ENCODE measurements at regions not wholly inside any gene's neighbourhood (a gene's known extent, or its start where the extent isn't known, plus 50 kb on each side); places are given as distances from the start of the nearest gene placed in this dataset.
"Not testable (repeated sequence)": the region's sequence is repeated elsewhere in the genome, so short reads cannot be mapped to it uniquely, and the experiment has no call there.

- Mint-ChIP-seq H3K4me1 (ENCODE audit: low read depth) (no peaks in the 10 kb centered on the region), H3K27ac (ENCODE audit: unreplicated experiment) (no peak overlapping the region), H3K4me3 (ENCODE audit: unreplicated experiment) (no peak overlapping the region), H3K9me3 (ENCODE audit: low read depth) (peaks cover 25% of the 10 kb centered on the region), H3K36me3 (ENCODE audit: low read depth) (no peaks in the 10 kb centered on the region), H3K27me3 (ENCODE audit: low read depth) (peaks cover 2% of the 10 kb centered on the region)
- no peak for TF ChIP-seq CTCF (IDR thresholded peaks at IDR 0.05)
- peak; percentile 76 for DNase-seq (ENCODE audit: low spot score)
These were observed 272.1 kb upstream of the CCNG1 start for GRCh38 chr5:163165277-163165676.

GRCh38 chr5:163170161-163170560 lies 267.2 kb upstream of the CCNG1 start:
- H3K36me3 Mint-ChIP-seq (ENCODE audit: low read depth); H3K4me3 Mint-ChIP-seq (ENCODE audit: unreplicated experiment); H3K4me1 Mint-ChIP-seq (ENCODE audit: low read depth); DNase-seq (ENCODE audit: low spot score); H3K27me3 Mint-ChIP-seq (ENCODE audit: low read depth); H3K27ac Mint-ChIP-seq (ENCODE audit: unreplicated experiment): not testable (repeated sequence)
- H3K9me3 Mint-ChIP-seq (ENCODE audit: low read depth), result peaks cover 22% of the 10 kb centered on the region

GRCh38 chr5:163172540-163173338 lies 264.7 kb upstream of the CCNG1 start:
- no peak overlapping the region for H3K4me3 Mint-ChIP-seq (ENCODE audit: unreplicated experiment)

GRCh38 chr5:163177971-163178370 lies 259.4 kb upstream of the CCNG1 start:
- H3K4me1 Mint-ChIP-seq (ENCODE audit: low read depth), result no peaks in the 10 kb centered on the region
- H3K36me3 Mint-ChIP-seq (ENCODE audit: low read depth), result no peaks in the 10 kb centered on the region
- no peaks in the 10 kb centered on the region for H3K9me3 Mint-ChIP-seq (ENCODE audit: low read depth)
- H3K27me3 Mint-ChIP-seq (ENCODE audit: low read depth), result peaks cover 18% of the 10 kb centered on the region
- H3K27ac Mint-ChIP-seq (ENCODE audit: unreplicated experiment), result no peak overlapping the region
- no peak overlapping the region for H3K4me3 Mint-ChIP-seq (ENCODE audit: unreplicated experiment)
- no peak for TF ChIP-seq CTCF (IDR thresholded peaks at IDR 0.05)
- no peak for DNase-seq (ENCODE audit: low spot score)

More at GRCh38 chr5:163172540-163173338, 264.7 kb upstream of the CCNG1 start:
- Mint-ChIP-seq H3K36me3 (ENCODE audit: low read depth) (no peaks in the 10 kb centered on the region), H3K4me1 (ENCODE audit: low read depth) (no peaks in the 10 kb centered on the region), H3K9me3 (ENCODE audit: low read depth) (peaks cover 11% of the 10 kb centered on the region), H3K27ac (ENCODE audit: unreplicated experiment) (no peak overlapping the region), H3K27me3 (ENCODE audit: low read depth) (peaks cover 3% of the 10 kb centered on the region)
- no peak for DNase-seq (ENCODE audit: low spot score)
- no peak for TF ChIP-seq CTCF (IDR thresholded peaks at IDR 0.05)

- TF ChIP-seq CTCF (IDR thresholded peaks at IDR 0.05), result no peak
- Mint-ChIP-seq H3K36me3 (ENCODE audit: low read depth) (no peaks in the 10 kb centered on the region), H3K27ac (ENCODE audit: unreplicated experiment) (no peak overlapping the region), H3K27me3 (ENCODE audit: low read depth) (peaks cover 7% of the 10 kb centered on the region), H3K4me3 (ENCODE audit: unreplicated experiment) (no peak overlapping the region), H3K9me3 (ENCODE audit: low read depth) (peaks cover 11% of the 10 kb centered on the region), H3K4me1 (ENCODE audit: low read depth) (peaks cover 10% of the 10 kb centered on the region)
- DNase-seq (ENCODE audit: low spot score), result no peak
These were observed 252.1 kb upstream of the CCNG1 start for GRCh38 chr5:163185315-163185714.

All from chondrocyte (in vitro differentiated cells).